GDM1 (cell line): ENCODE measurements at regions not wholly inside any gene's neighbourhood (a gene's known extent, or its start where the extent isn't known, plus 50 kb on each side); places are given as distances from the start of the nearest gene placed in this dataset.

Experiments used
- DNase-seq: peaks from one replicate; lab custom pipeline; 2025; lab: John Stamatoyannopoulos, UW

DNA sequence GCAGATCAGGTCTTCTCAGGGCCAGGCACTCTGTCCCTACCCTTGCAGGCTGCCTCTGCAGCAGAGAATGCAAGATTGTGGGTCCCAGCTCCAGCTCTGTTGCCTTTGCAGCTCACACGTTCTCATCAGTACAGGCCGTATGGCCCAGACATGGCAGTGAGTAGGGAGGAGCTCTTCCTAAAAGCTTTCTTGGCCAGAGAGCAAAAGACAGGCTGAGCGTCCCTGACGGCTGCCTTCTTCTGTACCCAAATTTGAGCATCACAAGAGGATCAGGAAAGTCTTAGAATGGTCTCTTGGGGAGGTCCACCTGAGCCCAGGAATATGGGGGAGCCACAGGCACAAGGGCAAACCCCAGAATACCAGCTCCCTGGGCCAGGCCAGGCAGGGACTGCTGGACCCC lies 266.3 kb upstream of the ZMIZ1 start:
- no peak for DNase-seq

- DNase-seq = no peak
These were observed 265.9 kb upstream of the ZMIZ1 start for GRCh38 chr10:78802866-78803265.

DNA sequence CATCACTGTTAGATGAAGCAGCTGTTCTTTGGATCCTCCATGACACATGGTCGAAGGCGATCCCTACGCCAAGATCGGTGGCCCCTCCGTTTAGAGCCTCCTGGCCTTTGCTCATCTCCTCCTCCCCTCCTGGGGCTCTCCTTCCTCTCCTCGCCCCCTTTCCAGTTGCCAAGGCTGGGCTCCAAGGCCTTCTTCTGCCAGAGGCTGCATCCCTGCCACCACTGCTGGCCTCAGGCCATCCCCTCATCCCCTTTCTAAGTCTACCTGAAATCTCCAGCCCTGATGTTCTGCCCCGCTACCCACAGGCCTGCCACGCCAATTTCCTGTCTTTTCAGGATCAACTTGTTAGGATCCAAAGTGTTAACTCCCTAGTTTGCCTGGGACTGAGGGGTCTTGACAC lies 265.1 kb upstream of the ZMIZ1 start:
- DNase-seq = no peak

DNA sequence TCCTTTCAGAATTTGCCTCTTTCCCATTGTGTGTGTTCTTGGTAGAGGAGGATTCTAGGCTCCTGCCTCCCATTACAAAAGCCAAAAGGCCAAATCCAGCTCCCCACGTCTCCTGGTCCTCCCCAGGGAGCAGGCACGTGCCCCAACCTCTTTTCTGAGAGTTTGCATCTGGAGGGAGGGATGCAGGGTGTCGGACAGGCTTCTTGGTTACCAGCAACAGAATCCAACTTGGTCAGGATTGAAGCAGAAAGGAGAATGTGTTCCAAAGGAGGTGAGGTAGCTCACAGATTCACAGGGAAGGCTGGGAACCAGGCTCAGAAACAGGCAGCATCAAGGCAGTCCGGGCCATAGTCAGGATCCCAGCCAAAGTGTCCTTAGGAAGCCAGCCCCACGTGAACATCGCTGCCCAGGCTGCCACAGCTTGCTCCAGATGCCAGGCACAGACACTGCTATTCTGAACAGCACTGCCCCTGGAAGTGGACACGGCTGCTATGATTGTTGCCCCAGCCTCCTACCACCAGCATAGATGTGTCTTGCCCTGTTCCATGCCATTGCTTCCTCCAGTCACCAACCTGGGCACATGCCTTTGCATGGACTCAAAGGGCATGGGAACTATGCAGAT lies 264.2 kb upstream of the ZMIZ1 start:
- DNase-seq = no peak

DNA sequence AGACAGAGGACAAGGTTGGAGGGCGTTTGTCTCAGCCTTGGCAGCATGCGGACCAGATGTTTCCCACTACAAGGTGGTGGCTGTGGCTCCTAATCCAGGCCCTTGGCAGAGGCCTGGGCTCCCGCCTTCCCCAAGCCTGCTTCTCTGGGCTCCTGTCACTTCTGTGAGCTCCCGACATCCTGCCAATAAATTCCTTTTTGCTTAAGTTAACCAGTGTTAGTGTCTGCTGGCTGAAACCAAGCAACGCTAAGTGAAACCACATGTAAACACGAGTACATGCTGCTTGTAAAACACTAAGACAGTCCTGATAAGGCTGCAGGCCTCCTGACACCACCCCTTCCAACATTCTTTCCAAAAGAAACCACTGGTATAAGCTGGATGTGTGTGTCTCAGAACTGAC lies 263.6 kb upstream of the ZMIZ1 start:
- no peak for DNase-seq

GRCh38 chr10:78806681-78807221 lies 262.0 kb upstream of the ZMIZ1 start:
- DNase-seq = no peak

DNA sequence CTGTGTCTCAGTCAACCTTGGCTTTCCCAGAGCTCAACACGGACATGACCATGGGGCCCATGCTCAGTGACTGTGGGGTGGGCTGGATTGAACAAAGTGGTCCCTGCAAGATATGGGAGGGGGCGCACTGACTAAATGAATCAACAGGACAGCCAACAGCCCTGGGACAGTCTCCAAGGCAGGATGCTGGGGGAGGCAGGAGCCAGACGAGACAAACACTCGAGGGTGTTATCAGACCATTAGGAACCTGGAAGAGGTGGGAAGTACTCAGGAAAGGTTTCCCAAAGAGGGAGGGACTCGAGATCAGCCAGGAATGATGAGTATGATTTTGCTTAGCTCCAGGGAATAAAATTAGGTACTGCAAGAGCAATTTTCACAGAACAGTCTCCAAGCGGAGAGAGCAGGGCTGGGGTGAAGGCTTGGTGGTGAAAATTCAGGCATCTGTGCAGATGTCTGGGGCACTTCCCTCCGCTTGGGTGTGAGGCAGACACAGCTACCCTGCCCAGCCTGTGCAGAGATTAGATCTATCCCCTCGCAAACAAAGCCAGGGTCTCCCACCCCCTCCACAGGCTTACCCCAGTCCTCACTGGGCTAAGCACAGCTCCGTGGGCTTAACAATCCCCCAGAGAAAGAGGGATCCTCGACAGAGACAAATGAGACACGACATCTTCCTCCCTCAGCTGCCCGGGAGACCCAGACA lies 261.1 kb upstream of the ZMIZ1 start:
- DNase-seq = no peak

DNA sequence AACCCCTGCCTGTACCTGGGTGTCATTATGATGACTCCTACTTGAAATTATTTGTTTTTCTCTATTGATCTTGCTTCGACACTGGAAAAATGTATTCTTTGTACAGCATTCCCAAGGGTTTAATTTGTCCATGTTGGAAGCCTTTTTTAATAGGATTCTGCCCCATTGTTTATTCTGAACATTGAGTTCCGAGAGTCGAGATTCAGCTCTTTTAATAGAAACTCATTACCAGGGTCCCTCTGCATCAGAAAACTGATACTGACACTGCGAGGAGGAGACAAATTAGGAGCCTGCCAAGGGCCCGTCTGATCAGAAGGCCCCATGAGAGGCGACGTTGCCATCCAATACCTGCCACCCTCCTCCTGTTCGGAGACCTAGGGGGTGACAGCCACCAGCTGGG lies 260.5 kb upstream of the ZMIZ1 start:
- DNase-seq = no peak

GRCh38 chr10:78808736-78809367 lies 259.9 kb upstream of the ZMIZ1 start:
- no peak for DNase-seq

DNA sequence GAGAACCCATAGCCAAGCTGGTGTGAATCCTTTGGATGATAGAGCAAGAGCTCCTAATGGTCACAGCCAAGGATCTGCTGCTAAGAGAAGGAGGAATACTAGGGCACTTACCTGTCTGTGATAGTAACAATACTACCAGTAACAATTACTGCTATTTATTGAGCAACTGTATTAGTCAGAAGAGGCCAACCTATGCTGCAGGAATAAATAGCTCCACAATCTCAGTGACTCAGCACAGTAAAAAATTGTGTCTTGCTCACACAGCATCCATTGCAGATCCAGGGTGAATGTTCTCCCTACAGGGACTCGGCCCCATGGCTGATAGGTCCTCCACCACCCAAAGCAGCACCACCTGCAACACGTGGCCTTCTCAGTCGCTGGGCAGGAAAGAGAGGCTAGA lies 257.6 kb upstream of the ZMIZ1 start:
- DNase-seq = no peak

GRCh38 chr10:78812571-78813318 lies 256.0 kb upstream of the ZMIZ1 start:
- DNase-seq = no peak

DNA sequence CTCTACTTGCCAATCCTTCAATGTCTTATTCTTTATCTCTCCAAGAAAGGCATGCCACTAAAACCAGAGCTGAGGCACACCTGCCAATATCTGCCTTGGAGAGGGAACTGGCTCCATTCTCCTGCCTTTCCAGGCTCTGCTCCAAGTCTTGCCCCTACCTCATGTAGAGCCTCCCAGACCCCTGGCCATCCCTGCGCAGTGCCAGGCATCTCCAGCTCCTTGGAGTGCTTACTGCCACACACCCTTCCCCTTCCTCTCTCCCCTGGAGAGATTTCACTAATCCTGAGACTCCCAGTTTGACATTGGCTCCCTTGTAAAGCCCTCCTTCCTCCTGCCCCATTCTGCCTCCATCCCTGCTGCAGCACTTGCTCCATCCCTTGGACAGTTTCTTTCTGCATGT lies 255.2 kb upstream of the ZMIZ1 start:
- no peak for DNase-seq

GRCh38 chr10:78813998-78814399 lies 254.8 kb upstream of the ZMIZ1 start:
- no peak for DNase-seq

DNA sequence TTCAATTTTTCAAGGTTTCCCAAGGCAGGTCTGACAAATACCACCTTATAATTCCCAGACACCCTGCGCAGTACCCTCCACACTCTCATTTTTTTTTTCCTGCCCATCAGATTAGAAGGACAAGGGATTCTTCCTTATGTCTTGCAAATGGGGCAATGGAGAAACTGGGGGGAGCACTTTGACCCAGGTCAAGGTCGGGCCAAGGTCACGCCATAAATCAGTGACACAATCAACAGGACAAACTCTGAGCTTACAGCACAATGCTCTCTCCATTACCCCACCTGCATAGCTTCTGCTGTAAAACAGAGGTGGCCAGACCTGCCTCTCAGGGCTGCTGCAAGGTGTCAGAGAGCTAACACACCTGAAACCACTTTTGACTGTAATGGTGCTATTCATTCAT lies 254.4 kb upstream of the ZMIZ1 start:
- DNase-seq = no peak

GRCh38 chr10:78815702-78816334 lies 252.9 kb upstream of the ZMIZ1 start:
- no peak for DNase-seq

- no peak for DNase-seq
These were observed 251.4 kb upstream of the ZMIZ1 start for GRCh38 chr10:78817361-78817760.

- no peak for DNase-seq
These were observed 251.0 kb upstream of the ZMIZ1 start for GRCh38 chr10:78817804-78818203.

GRCh38 chr10:78819361-78820006 lies 249.3 kb upstream of the ZMIZ1 start:
- no peak for DNase-seq

- no peak for DNase-seq
These were observed 248.8 kb upstream of the ZMIZ1 start for GRCh38 chr10:78820007-78820362.

GRCh38 chr10:78821052-78821451 lies 247.7 kb upstream of the ZMIZ1 start:
- no peak for DNase-seq

DNA sequence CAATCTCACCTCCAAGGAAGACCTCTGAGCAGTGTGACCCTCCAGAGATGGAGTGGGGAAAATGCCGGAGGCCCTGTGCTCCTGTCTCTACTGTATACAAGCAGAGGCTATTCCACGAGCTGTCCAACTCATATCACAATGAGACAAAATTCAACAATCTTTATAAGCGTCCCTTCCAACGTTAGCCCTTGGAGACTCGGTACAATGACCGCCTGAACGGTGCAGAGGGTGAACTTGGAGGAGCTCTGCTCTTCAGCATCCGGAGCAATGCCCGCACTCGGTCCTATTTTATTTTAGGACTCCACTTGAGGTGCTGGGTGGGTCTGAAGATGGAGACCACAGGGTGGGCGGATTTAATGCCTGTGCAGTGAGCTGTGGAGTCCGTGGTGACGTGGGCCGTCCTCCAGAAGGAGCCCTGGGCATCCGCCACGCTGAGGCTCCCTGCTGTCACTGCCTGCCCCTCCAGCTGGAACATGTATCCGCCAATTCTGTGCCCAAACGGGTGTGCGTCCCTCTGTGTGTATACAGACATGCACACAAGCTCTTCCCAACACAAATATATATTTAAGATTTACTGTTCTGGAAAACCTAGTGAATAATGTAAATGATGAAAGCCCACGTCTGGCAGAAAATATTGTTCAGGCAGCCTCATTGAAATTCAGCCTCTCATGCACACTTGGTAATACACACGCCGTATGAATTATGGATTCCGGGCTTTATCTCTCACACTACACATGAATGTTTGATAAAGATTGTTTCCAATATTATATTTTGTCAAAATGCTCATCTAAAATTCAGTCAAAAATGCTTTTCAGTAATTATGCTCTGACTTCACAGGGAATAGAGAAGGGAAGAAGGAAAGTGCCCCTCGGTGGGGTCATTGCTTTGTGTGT lies 239.9 kb upstream of the ZMIZ1 start:
- no peak for DNase-seq
